Right atrium auricular region (tissue), 2 donors: ENCODE measurements at regions not wholly inside any gene's neighbourhood (a gene's known extent, or its start where the extent isn't known, plus 50 kb on each side); places are given as distances from the start of the nearest gene placed in this dataset.
"Not testable (repeated sequence)": the region's sequence is repeated elsewhere in the genome, so short reads cannot be mapped to it uniquely, and the experiment has no call there.

Source experiments
- DNase-seq: peaks from one replicate; pipeline ENCODE4 v3.0.0-alpha.2; 2019; ENCODE audit warnings: low spot score
- H3K27ac ChIP-seq, 2 donors: fragments of 200-600 bp; sonication (generic); 1 replicate in 1 of 2; 2 replicates in 1 of 2; pipeline ENCODE4 v1.5.1; 2016 to 2019
- H3K27me3 ChIP-seq, 2 donors: fragments of 200-600 bp; sonication (generic); one replicate each; pipeline versions ENCODE4 v1.5.1 to v1.6.0; 2017 to 2019
- H3K36me3 ChIP-seq: fragments of 200-600 bp; sonication (generic); one replicate; pipeline ENCODE4 v1.5.1; 2016
- H3K4me1 ChIP-seq, 2 donors: fragments of 200-600 bp; sonication (generic); one replicate each; pipeline versions ENCODE4 v1.5.1 to v1.6.0; 2017 to 2019
- H3K4me3 ChIP-seq, 2 donors: fragments of 200-600 bp; sonication (generic); 1 replicate in 1 of 2; 2 replicates in 1 of 2; pipeline ENCODE4 v1.5.1; 2017 to 2019; ENCODE audit warnings: mild to moderate bottlenecking in 1 of 2, moderate library complexity in 1 of 2
- H3K9me3 ChIP-seq, 2 donors: fragments of 200-600 bp; sonication (generic); one replicate each; pipeline ENCODE4 v1.5.1; 2019
- CTCF ChIP-seq, 2 donors: fragments of 200-600 bp; sonication (generic); IDR thresholded peaks; one replicate each; pipeline ENCODE4 v1.5.1; 2019; ENCODE audit warnings: antibody characterized with exemption in 2 of 2

GRCh38 chr17:19470530-19471261, 59.7 kb downstream of the RNF112 start:
- H3K27ac ChIP-seq: peak overlapping the region in 1 of 2 donors; percentile 50
- no peaks in the 10 kb centered on the region for H3K36me3 ChIP-seq
- no peaks in the 10 kb centered on the region for H3K9me3 ChIP-seq
- peak overlapping the region in 1 of 2 donors; percentile 27 for H3K4me3 ChIP-seq
- TF ChIP-seq CTCF (IDR thresholded peaks at IDR 0.05): no peak
- H3K27me3 ChIP-seq: no peaks in the 10 kb centered on the region
- H3K4me1 ChIP-seq: no peaks in the 10 kb centered on the region
- peak; percentile 83 for DNase-seq

GRCh38 chr17:19474405-19474804, 59.2 kb upstream of the SLC47A1 start:
- not testable (repeated sequence) for H3K27ac ChIP-seq, H3K4me3 ChIP-seq, H3K36me3 ChIP-seq, DNase-seq, H3K4me1 ChIP-seq, H3K9me3 ChIP-seq, H3K27me3 ChIP-seq

GRCh38 chr17:19475800-19476199, 57.9 kb upstream of the SLC47A1 start:
- H3K9me3 ChIP-seq, H3K27ac ChIP-seq, H3K4me3 ChIP-seq, DNase-seq, H3K27me3 ChIP-seq, H3K4me1 ChIP-seq, H3K36me3 ChIP-seq: not testable (repeated sequence)

GRCh38 chr17:19482576-19482975, 51.1 kb upstream of the SLC47A1 start:
- Histone ChIP-seq H3K27me3 (no peaks in the 10 kb centered on the region), H3K9me3 (no peaks in the 10 kb centered on the region), H3K4me1 (no peaks in the 10 kb centered on the region), H3K36me3 (no peaks in the 10 kb centered on the region), H3K27ac (no peak overlapping the region), H3K4me3 (no peak overlapping the region)
- no peak for DNase-seq
- TF ChIP-seq CTCF (IDR thresholded peaks at IDR 0.05): no peak
